HG03064 (cell line): ENCODE measurements at regions not wholly inside any gene's neighbourhood (a gene's known extent, or its start where the extent isn't known, plus 50 kb on each side); places are given as distances from the start of the nearest gene placed in this dataset.
A peak's percentile ranks its signal among the peaks of the same experiment; 100 is the strongest.

ENCODE experiments used
- ATAC-seq: cut with Tn5 transposase; IDR thresholded peaks from one replicate; pipeline ENCODE4 v1.9.1; 2021; ENCODE audit warnings: low read depth; ENCODE audit not compliant: unreplicated experiment

DNA sequence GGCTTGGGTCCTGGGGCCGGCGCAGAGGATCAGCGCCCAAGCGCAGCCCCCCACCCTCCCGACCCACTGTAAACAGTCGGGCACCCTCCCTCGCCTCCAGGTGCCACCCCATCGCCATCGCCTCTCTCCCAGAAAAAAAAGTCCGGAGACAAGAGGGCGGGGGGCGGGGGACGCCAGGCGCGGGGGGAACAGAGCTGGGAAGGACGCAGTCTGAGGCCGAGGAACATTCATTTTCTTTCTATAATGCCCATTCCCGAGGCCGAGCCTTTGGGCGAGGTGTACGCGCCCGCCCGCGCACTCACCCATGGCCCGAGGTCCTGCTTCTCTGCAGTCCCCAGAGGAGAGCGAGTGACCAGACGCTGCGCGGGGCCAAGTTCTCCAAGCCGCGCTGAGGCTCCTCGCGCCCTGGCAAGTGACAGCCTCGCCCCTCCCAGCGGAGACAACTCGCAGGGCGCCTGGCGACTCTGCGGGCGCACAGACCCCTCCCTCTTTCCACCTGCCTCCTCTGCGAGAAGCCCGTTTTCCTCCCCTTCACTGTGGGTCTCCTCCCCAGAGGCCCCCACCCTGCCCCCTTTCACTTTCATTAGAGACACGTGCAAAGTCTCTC lies 63.5 kb upstream of the WDR17 start:
- no peak for ATAC-seq

- no peak for ATAC-seq
Measured at GRCh38 chr4:176005766-176006165, 59.9 kb upstream of the WDR17 start.

DNA sequence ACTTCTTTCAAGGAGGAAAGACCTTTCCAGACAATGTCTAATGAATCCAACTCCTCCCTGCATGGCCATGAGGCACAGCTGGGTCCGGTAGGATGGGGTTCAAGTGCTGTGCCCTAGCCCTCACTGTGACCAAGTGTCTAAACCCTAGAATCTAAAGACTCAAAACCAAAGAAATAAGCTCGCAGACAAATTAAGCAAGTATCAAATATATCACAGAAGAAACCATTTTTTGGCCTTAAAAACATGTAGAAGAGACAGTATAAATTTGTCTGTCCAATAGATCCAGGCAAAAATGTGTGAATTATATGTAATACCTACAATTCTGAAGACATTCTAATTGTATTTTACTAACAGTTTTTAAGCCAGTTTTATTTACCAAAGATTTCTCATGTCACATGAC lies 56.4 kb upstream of the WDR17 start:
- no peak for ATAC-seq

DNA sequence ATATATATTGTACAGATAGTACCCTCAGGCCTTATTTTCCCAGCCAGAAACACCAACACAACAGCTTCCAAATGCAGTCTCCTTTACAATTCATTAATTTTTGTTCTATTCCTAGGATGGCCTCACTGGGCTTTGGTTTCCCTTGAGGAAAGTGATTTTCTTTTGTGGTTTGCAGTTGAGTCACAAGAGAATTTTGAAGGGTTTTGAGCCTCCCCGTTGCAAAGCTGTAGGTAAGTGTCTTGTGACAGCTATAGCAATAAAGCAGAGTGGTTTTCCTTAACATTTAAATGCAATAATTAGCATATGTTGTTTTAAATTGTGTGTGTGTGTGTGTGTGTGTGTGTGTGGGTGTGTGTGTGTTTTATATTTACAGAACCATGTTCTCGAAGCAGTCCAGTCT lies 54.1 kb upstream of the WDR17 start:
- no peak for ATAC-seq

DNA sequence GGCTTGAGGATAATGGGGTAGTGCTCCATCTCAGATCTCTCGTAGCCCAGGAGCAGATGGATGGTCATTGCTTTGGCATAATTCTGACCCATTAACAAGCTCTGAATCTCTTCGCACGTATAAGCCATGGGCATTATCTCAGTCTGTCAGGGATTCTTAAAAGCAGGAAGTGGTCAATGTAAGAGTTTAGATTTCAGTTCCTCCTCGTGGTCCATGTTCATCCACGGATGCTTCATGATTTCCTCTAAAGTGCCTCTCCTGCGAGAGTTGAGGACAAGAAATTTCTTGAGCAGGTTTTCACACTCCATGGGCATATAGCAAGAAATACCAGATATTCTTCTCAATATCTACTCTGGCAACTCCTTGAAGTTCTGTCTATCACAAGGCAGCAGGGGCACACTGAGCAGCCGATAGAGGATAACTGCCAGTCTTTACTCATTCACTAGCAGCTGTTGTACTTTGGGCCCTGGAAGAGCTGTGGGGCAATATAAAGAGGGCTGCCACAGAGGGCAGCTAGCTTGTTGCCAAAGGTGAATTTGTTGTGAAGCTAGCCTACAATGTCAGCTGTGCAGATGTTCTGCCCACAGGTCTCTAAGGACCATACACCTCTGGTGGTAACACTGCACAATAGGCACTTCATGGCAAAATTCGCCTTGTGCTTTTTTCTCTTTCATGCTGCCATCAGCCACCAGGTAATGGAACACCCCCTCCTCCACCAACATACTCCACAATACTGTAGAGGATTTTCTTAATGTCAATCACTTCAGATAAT lies 52.0 kb upstream of the WDR17 start:
- ATAC-seq = peak; percentile 85

DNA sequence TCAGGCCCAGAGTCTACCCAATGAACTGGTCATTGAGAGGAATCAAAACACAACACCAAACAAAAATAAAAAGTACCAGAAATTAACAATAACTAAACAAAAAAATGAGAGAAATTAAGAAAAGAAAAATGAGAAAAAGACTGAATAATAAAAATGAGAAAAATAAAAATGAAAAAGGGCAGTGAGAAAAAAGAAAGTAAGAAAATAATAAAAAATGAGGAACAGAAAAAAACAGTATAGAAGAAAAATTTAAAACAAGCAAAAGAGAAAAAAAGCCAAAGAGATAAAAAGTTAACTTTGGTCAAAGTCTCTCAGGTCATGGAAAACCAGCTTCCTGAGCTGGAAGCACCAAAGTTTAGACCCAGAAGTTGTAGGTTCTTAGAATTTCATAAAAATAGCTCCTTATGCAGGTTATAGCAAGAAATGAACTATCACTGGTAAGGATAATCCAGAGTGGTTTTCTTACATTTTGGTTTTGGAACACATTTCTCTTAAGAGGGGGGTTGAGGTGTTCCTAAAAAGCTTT lies 51.0 kb upstream of the WDR17 start:
- no peak for ATAC-seq
